ENCODE measurements at regions not wholly inside any gene's neighbourhood (a gene's known extent, or its start where the extent isn't known, plus 50 kb on each side); places are given as distances from the start of the nearest gene placed in this dataset.

DNA sequence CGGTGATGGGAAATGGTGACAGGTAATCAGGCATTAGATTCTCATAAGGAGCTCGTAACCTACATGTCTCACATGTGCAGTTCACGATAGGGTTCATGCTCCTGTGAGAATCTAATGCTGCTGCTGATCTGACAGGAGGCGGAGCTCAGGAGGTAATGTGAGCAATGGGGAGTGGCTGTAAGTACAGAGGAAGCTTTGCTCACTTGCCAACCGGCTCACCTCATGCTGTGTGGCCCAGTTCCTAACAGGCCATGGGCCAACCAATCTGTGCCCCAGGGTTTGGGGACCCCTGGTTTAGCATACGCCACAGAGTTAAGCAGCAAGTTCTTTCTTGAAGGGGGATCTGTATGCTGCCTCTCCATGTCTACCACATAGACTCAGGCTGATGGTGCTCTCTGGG, 133.1 kb downstream of the IQUB start:
- no peak for TF ChIP-seq GATA2 (IDR thresholded peaks at IDR 0.05; ENCODE audit: low read depth, low read length)
- no peak for TF ChIP-seq GATA3 (IDR thresholded peaks at IDR 0.05; ENCODE audit: low read depth, low read length)

All from SH-SY5Y (cell line).